ENCODE measurements at regions not wholly inside any gene's neighbourhood (a gene's known extent, or its start where the extent isn't known, plus 50 kb on each side); places are given as distances from the start of the nearest gene placed in this dataset.

GRCh38 chr1:4044967-4045366, 144.9 kb upstream of the C1orf174 start:
- no peak for DNase-seq (ENCODE audit: low read depth in 3 of 3)

- DNase-seq (ENCODE audit: low read depth in 3 of 3): no peak
Observed at GRCh38 chr1:4045397-4046010, 145.4 kb upstream of the C1orf174 start.

GRCh38 chr1:4046836-4047461, 146.9 kb upstream of the C1orf174 start:
- DNase-seq (ENCODE audit: low read depth in 3 of 3): no peak

- no peak for DNase-seq (ENCODE audit: low read depth in 3 of 3)
Observed at GRCh38 chr1:4047666-4048065, 147.6 kb upstream of the C1orf174 start.

GRCh38 chr1:4048076-4048475, 148.0 kb upstream of the C1orf174 start:
- no peak for DNase-seq (ENCODE audit: low read depth in 3 of 3)

DNA sequence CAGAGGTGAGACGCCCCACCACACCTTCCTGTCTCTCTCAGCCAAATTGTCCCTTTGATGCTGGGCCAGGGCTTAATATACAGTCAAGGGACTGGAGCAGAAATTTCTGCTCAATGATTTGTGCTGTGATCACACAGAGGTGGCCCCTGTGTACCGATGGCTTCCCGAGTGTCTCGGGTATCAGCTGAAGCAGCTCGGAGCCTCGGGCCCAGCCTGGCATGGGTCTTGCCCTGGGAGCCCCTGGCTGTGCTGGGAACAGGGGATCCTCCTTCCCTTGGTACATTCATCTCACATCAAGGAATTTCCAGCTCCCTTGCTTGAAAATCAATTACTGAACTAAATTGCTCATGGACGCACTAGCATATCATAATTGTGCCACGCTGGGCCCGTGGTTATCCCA, 148.8 kb upstream of the C1orf174 start:
- DNase-seq (ENCODE audit: low read depth in 3 of 3): no peak

- DNase-seq (ENCODE audit: low read depth in 3 of 3): no peak
Observed at GRCh38 chr1:4050998-4051397, 150.9 kb upstream of the C1orf174 start.

DNA sequence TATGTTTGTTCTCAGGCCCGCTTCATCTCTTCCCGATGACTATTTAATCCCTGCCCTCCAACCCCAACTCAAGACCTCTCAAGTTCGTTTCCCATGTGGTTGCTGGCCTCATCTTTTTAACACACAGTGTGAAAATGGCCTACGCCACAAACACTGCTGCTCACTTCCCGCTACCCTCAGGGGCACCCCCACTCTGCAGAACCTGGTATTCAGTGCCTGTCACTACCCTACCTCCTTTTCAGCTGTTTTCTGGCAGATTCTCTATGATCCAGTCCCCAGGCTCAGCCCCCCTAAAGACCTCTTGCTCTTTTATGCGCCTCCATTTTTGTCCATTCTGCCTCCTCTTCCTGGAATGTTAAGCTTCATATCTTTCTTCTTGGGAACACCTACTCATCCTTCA, 152.6 kb upstream of the C1orf174 start:
- no peak for DNase-seq (ENCODE audit: low read depth in 3 of 3)

GRCh38 chr1:4053160-4053748, 153.2 kb upstream of the C1orf174 start:
- no peak for DNase-seq (ENCODE audit: low read depth in 3 of 3)

DNA sequence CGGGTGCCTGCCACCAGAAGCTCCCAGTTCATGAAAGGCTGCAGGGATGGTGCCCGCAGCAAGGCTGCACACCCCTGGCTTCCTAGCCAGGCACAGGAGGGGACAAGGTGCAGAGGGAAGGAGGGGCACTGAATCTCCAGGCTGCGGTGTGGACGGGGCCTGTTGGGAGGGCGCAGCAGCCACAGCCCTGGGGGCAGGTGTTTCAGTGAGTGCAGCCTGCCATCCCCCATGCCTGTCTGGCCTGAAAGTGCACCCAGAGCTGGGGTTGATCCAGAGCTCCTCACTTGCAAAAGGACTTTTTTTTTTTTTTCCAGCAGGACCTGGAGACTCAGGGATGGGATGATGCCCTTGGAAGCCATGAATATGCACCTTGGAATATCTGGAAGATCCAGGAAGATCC, 153.7 kb upstream of the C1orf174 start:
- DNase-seq (ENCODE audit: low read depth in 3 of 3): no peak

DNA sequence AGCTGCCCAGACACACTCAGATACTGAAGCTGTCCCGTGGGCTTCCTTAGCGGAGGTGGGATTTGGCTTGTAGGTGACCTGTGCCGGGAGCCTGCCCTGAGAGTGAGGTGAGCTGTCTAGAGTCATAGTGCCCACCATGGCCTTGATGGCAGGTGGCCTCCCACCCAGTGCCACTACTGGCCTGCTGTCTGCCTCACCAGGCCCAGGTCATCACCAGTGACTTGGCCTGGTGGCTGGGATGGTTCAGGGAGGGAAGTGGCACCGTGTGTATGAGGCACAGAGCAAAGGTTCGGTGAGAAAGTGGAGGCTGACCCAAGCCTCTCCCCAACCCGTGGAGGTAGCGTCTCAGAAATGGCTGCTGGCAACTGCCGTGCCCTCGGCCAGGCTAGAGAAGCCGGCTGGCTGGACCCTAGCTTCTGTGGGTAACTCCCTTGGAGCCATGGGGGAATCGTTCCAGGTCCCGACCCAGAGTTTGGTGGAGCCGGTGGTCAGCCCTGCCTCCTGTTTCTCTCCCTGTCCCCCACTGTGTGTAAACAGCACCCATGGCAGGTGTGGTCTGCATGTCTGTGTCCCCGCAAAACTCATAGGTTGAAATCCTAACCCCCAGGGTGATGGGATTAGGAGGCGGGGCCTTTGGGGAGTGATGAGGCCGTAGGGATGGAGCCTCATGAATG, 155.4 kb upstream of the C1orf174 start:
- no peak for DNase-seq (ENCODE audit: low read depth in 3 of 3)

GRCh38 chr1:4056422-4056821, 156.3 kb upstream of the C1orf174 start:
- DNase-seq (ENCODE audit: low read depth in 3 of 3): no peak

- DNase-seq (ENCODE audit: low read depth in 3 of 3): no peak
Observed at GRCh38 chr1:4056989-4057388, 156.9 kb upstream of the C1orf174 start.

DNA sequence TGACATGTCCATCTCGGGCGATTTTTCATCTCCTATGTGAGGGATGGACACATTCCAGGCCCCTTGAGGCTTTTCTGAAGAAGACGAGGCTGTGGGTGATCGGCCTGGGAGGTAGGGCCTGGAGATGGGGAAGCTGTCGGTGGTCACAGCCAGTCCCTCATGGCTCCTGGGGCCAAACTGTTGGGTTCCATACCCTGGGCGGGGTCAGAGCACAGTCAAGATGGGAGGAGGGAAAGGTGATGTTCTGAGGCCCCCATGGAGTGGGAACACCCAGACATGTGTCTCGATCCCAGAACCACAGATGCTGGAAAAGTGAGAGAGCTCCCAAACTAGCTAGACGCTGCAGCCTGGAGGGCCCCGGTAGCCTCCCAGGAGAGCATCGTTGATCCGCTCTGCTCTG, 157.5 kb upstream of the C1orf174 start:
- DNase-seq (ENCODE audit: low read depth in 3 of 3): no peak

GRCh38 chr1:4058122-4058521, 158.1 kb upstream of the C1orf174 start:
- no peak for DNase-seq (ENCODE audit: low read depth in 3 of 3)

- no peak for DNase-seq (ENCODE audit: low read depth in 3 of 3)
Observed at GRCh38 chr1:4058706-4059105, 158.6 kb upstream of the C1orf174 start.

GRCh38 chr1:4059270-4059669, 159.2 kb upstream of the C1orf174 start:
- DNase-seq (ENCODE audit: low read depth in 3 of 3): no peak

- DNase-seq (ENCODE audit: low read depth in 3 of 3): no peak
Observed at GRCh38 chr1:4060850-4061249, 160.8 kb upstream of the C1orf174 start.

DNA sequence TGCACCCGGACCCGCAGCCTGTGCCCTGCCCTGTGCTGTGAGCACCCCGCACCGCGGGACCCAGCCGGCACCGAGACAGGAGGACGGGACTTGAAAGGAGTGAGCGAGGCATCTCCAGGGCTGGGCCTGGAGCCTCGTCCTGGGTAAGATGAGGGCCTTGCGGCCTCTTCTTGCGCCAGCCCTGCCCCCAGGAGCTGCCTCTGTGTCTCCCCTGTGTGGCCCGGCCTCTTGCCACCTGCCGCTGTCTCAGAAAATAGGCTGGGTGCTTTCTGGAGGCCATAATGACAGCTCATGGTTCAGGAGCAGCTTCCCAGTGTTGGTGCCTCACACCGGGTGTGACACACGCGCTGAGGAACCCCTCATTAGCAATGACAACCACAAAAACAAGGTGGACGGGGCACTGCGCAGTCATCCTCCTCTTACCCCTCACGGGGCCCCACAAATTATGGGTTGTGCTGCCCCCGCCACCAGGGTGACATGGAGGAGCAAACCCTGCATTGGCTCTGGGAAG, 161.5 kb upstream of the C1orf174 start:
- DNase-seq (ENCODE audit: low read depth in 3 of 3): no peak

GRCh38 chr1:4062041-4062440, 162.0 kb upstream of the C1orf174 start:
- no peak for DNase-seq (ENCODE audit: low read depth in 3 of 3)

DNA sequence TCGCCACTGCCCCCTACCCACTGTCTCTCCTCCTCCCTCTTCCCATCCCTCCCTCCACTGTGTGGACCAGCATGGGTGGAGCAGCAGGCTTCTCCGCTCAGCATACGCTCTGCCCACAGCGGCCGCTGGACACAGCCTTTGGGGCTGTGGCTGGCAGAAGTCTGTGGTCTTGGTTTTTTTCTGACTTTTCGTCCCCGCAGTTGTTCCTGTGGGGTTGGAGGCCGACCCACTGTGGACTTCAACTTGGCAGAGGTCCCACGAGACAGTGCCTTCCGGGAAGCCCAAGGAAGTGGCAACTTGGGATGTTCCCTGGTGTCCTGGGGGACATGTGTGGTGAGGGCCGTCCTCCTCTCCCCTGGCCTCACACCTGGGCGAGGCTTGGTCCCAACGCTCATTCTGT, 162.5 kb upstream of the C1orf174 start:
- DNase-seq (ENCODE audit: low read depth in 3 of 3): no peak

DNA sequence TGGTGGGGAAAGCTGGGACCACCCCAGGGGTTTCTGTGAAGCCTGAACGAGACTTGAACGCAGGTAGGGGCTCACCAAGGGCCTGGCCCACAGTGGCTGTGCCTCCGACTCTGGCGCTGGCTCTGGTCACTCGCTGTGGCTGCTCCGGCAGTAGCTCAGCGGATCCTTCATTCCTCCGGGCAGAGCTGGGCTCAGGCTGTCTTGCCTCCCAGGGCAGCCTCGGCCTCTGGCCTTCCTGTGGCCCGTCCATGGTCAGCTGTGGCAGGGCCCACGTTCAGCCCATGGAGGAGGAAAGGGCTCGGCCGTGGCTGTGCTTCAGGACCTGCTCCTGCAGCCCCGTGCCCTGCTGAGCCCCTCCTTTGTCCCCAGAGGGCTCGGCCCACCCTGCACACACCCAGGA, 162.9 kb upstream of the C1orf174 start:
- no peak for DNase-seq (ENCODE audit: low read depth in 3 of 3)

DNA sequence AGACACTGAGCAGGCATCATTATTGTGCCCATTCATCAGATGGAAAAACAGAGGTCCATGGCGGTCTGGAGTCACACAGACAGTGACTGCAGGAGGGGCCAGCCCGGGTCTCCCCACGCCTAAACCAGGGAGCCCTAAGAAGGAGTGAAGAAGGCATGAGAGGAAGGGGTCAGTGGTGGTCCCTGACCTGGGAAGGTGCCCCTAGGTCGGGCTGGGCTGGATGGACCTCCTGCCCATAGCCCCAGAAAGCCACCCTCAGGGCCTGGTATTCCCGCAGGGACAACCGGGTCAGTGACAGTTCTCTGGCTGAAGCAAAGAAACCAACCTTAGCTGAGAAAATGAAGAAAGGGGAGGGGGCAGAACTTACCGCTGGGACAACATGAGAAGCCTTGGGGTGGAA, 163.4 kb upstream of the C1orf174 start:
- no peak for DNase-seq (ENCODE audit: low read depth in 3 of 3)

Data from stimulated activated CD4-positive, alpha-beta T cell treated with anti-CD3 and anti-CD28 coated beads, TNF-alpha, amount 100 ng/mL, for 24 hours (primary cell).